GOT3 (cell line): ENCODE measurements at regions not wholly inside any gene's neighbourhood (a gene's known extent, or its start where the extent isn't known, plus 50 kb on each side); places are given as distances from the start of the nearest gene placed in this dataset.
"Not testable (repeated sequence)": the region's sequence is repeated elsewhere in the genome, so short reads cannot be mapped to it uniquely, and the experiment has no call there.

Source experiments
- DNase-seq: peaks from one replicate; lab custom pipeline; 2025; ENCODE audit warnings: mixed read lengths; lab: John Stamatoyannopoulos, UW

- DNase-seq = no peak
These were observed 84.6 kb downstream of the BTG1 start for GRCh38 chr12:92061061-92061460.

- DNase-seq = no peak
These were observed 85.7 kb downstream of the BTG1 start for GRCh38 chr12:92059960-92060359.

- DNase-seq = no peak
These were observed 87.0 kb downstream of the BTG1 start for GRCh38 chr12:92058664-92059063.

DNA sequence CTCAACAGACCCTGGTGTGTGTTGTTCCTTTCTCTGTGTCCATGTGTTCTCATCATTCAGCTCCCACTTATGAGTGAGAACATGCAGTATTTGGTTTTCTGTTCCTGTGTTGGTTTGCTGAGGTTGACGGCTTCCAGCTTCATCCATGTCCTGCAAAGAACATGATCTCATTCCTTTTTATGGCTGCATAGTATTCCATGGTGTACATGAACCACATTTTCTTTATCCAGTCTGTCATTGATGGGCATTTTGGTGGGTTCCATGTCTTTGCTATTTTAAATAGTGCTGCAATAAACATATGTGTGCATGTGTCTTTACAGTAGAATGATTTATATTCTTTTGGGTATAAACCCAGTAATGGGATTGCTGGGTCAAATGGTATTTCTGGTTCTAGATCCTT lies 88.9 kb downstream of the BTG1 start:
- DNase-seq = not testable (repeated sequence)

- no peak for DNase-seq
These were observed 89.4 kb downstream of the BTG1 start for GRCh38 chr12:92056290-92056689.

- DNase-seq = no peak
These were observed 89.8 kb downstream of the BTG1 start for GRCh38 chr12:92055877-92056276.

DNA sequence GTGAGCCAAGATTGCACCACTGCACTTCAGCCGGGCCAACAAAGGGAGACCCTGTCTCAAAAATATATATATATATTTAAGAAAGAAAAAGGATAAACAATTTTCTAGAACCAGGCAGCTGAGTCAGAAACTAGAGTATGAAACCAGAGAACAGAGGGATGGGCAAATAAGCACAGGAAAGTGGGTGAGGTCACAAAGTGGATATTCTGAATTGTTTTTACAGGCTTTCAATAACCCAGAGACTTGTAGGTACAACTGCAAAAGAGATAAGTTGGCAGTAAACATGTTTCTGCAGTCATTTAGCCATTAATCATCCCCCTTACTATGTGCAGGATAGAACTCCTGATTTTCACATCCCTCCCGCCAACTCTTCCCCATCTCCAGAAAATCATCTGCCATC lies 94.2 kb downstream of the BTG1 start:
- DNase-seq = no peak

GRCh38 chr12:92049403-92049802 lies 96.2 kb downstream of the BTG1 start:
- no peak for DNase-seq

DNA sequence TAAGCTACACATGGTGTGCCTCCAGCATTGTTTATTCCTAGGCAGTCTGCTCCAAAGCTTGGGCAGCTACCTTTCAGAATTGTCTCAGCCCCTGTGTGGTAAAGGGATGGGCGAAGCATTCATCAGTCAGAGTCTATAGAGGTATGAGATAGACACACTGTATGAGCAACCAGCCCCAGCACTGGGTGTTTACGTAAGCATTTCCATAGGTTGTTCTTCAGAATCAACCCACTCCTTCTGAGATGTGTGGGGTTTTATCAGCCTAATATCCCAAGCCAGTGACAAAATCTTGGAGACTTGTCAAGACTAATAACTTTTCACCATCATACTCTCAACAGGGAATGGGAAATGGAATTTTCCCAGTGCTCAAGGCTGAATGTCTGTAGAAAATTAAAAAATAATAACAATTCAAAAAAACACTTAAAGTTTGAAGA lies 98.2 kb downstream of the BTG1 start:
- DNase-seq = no peak

GRCh38 chr12:92046557-92047392 lies 98.9 kb downstream of the BTG1 start:
- DNase-seq = no peak

GRCh38 chr12:92045852-92046251 lies 99.8 kb downstream of the BTG1 start:
- no peak for DNase-seq

- DNase-seq = no peak
These were observed 101.2 kb downstream of the BTG1 start for GRCh38 chr12:92044435-92044834.

GRCh38 chr12:92042791-92043531 lies 102.7 kb downstream of the BTG1 start:
- DNase-seq = no peak

DNA sequence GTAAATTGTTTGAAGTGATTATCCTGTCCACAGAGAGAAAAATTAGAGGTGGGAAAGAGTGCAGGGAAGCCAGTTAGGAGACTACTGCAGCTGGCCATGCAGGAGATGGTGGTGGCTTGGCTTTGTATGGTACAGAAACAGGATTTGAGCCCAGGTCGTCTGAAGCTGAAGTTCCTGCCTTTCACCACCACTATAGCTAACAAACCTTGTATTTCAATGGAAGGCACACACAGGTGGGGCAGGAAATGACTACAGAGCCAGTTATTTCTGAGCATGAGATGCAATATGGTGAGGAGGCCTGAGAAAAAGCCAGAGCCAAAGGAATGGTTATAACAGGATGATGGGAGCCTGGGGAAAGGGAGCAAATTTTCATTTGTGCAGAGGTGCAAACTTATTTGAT lies 103.9 kb downstream of the BTG1 start:
- DNase-seq = no peak

DNA sequence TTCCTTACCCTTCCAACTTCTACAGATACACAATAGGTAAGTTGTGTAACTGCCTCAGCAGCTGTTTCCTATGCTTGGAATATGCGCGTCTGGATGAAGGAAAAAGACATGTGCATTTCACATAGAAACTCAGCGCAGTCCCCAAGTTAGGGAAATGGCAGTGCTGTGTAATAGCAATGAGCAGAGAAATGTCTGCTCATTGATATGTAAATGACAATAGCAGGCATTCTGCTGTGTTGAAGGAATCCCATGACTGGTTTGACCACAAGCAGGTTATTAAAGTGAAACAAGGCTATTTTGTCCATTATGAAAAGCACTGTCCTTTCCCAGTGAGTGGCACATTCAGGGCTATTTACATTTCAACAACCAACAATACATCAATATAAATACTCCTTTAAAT lies 106.6 kb downstream of the BTG1 start:
- no peak for DNase-seq

- DNase-seq = no peak
These were observed 107.2 kb downstream of the BTG1 start for GRCh38 chr12:92038476-92038875.

- no peak for DNase-seq
These were observed 108.7 kb downstream of the BTG1 start for GRCh38 chr12:92036771-92037453.

DNA sequence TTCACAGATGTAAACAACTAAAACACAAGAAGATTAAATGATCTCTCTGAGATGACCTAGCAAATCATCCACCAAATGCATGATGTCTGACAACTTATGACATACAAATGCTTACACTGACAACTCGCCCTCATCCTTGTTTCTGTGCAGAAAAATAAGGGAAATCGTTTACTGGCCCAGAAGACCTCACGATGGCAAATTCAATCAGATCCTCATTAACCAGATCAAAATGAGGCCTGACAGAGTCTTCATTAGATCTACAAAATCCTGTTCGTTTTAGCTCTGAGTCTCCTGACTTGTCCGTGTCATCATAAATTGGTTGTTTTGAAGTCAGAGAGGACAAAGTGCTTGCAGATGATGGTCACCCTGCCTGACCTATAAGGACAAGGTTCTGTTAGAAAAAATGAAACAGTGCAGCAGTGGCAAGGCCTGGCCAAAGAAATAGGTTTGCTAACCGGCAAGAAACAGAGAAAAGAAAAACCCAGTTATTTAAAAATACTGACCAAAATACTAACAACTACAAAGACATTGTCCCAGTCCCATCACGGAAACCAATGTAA lies 109.5 kb downstream of the BTG1 start:
- no peak for DNase-seq

DNA sequence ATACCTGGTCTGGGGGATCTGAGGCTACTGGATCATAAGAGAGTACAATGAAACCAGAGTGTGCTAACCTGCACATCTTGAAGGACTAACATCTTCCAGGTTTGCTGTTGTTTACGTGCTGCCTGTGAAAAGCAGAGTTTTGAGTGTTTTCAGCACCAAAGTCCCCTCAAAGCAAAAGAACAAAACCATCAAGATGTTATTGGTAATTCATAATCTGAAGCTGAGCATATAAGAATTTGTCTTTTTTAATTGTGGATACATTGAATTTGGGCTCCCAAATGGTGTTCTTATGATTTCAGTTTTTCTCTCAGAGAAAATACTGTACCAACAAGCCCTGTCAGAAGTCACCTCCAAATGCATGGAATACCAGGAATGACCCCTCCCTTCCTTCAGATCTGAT lies 110.2 kb downstream of the BTG1 start:
- DNase-seq = no peak

GRCh38 chr12:92034858-92035401 lies 110.7 kb downstream of the BTG1 start:
- no peak for DNase-seq

DNA sequence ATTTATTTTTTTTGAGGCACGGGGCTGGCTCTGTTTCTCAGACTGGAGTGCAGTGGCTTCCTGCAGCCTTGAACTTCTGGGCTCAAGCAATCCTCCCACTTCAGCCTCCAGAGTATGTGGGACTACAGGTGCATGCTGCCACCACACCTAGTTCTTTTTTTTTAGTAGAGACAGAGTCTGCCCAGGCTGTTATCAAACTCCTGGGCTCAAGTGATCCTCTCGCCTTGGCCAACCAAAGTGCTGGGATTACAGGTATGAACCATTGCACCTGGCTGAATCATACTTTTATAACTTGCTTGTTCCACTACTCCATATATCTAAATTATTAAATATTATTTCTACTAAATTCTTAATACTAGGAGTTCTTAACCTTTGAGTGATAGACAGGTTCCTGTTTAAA lies 111.6 kb downstream of the BTG1 start:
- DNase-seq = no peak

DNA sequence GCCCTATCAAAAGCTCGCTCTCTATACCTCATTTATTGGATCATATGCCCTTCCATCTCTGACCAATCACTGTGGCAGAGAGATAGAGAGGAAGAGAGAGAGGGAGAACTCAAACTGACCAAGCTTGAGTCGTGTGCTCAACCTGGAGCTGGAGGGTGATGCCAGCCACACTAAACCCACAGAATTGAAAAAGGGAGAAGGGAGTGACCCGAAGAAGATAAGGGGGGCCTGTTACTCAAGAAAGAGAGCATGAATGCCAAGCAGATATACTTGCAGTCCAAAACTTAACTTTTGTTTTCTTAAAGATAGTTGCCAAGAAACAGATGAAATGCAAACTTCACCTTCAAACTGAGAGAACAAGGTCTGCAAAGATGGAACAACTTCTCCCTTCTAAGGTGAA lies 112.7 kb downstream of the BTG1 start:
- DNase-seq = no peak
